ENCODE measurements at regions not wholly inside any gene's neighbourhood (a gene's known extent, or its start where the extent isn't known, plus 50 kb on each side); places are given as distances from the start of the nearest gene placed in this dataset.

GRCh38 chr2:117738991-117739839 is 75.3 kb upstream of the DDX18 start:
- no peak overlapping the region for H3K4me3 ChIP-seq (ENCODE audit: low read length)
- H3K27me3 ChIP-seq (ENCODE audit: low read depth, low read length) = no peaks in the 10 kb centered on the region
- peaks cover 13% of the 10 kb centered on the region for H3K4me1 ChIP-seq (ENCODE audit: low read length)
- no peaks in the 10 kb centered on the region for H3K36me3 ChIP-seq (replicated peaks; ENCODE audit: low read depth, low read length)
- no peak overlapping the region for H3K9ac ChIP-seq (ENCODE audit: low read length)
- no peak overlapping the region for H2AFZ ChIP-seq (ENCODE audit: low read depth, low read length)
- H4K20me1 ChIP-seq (ENCODE audit: insufficient read depth, low read length) = no peaks in the 10 kb centered on the region
- H3K27ac ChIP-seq (ENCODE audit: low read length) = peak overlapping the region; percentile 40
- TF ChIP-seq, protein P1, sequence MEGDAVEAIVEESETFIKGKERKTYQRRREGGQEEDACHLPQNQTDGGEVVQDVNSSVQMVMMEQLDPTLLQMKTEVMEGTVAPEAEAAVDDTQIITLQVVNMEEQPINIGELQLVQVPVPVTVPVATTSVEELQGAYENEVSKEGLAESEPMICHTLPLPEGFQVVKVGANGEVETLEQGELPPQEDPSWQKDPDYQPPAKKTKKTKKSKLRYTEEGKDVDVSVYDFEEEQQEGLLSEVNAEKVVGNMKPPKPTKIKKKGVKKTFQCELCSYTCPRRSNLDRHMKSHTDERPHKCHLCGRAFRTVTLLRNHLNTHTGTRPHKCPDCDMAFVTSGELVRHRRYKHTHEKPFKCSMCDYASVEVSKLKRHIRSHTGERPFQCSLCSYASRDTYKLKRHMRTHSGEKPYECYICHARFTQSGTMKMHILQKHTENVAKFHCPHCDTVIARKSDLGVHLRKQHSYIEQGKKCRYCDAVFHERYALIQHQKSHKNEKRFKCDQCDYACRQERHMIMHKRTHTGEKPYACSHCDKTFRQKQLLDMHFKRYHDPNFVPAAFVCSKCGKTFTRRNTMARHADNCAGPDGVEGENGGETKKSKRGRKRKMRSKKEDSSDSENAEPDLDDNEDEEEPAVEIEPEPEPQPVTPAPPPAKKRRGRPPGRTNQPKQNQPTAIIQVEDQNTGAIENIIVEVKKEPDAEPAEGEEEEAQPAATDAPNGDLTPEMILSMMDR (IDR thresholded peaks at IDR 0.05; ENCODE audit: low read depth, low read length) = no peak
- TF ChIP-seq EZH2phosphoT487 (IDR thresholded peaks at IDR 0.05; ENCODE audit: low read depth) = no peak
- H3K79me2 ChIP-seq (ENCODE audit: low read length) = no peaks in the 10 kb centered on the region
- H3K9me3 ChIP-seq (ENCODE audit: insufficient read depth, low read length) = no peaks in the 10 kb centered on the region
- peak overlapping the region; percentile 42 for H3K4me2 ChIP-seq (ENCODE audit: low read length)

DNA sequence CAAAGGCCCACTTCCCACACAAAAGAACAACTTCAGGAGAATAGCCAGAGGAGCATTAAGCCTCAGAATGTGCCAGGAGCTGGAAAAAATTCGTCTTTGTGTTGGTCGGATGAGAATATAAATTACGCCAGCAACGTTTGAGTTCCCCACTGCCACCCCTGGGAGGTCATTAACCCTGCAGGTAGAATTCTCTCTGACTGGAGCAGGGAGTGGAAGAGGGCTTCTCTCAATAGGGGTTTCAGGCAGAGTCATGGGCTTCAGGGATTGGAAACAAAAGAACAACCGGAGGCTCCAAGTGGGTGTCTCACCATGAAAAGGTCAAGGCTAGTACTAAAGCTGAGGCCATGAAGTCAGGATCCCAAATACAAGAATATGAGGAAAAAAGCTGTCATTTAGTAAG is 69.0 kb upstream of the DDX18 start:
- H3K9ac ChIP-seq (ENCODE audit: low read length) = no peak overlapping the region
- no peaks in the 10 kb centered on the region for H3K9me3 ChIP-seq (ENCODE audit: insufficient read depth, low read length)
- no peak overlapping the region for H3K27ac ChIP-seq (ENCODE audit: low read length)
- no peaks in the 10 kb centered on the region for H3K79me2 ChIP-seq (ENCODE audit: low read length)
- H3K27me3 ChIP-seq (ENCODE audit: low read depth, low read length) = 0 out of 2 replicates have a peak, but pooled peaks cover 5% of the 10 kb centered on the region
- H3K4me1 ChIP-seq (ENCODE audit: low read length) = no peaks in the 10 kb centered on the region; the same call in 1 of the 2 replicates
- TF ChIP-seq EZH2phosphoT487 (IDR thresholded peaks at IDR 0.05; ENCODE audit: low read depth) = no peak
- no peak overlapping the region for H3K4me3 ChIP-seq (ENCODE audit: low read length)
- H2AFZ ChIP-seq (ENCODE audit: low read depth, low read length) = no peak overlapping the region
- H4K20me1 ChIP-seq (ENCODE audit: insufficient read depth, low read length) = no peaks in the 10 kb centered on the region
- H3K36me3 ChIP-seq (replicated peaks; ENCODE audit: low read depth, low read length) = no peaks in the 10 kb centered on the region
- H3K4me2 ChIP-seq (ENCODE audit: low read length) = no peak overlapping the region

DNA sequence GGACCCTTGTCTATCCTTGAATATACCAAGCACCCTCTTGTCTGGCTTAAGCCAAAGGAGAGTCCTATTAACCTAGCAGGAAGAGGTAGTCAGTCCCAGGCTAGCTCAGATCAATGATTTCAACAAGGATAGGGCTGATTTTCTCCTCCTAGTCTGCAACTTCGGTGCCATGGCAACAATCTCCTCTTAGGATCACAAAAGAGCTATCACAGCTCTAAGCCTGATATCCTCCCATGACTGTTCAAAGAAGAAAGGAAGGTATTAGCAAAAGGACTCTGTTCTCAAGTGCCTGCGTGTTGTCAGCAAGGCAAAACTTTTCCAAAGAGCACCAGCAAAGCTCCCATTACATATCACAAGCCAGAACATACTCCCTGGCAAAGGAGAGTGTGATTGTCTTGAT is 58.7 kb upstream of the DDX18 start:
- Histone ChIP-seq H3K4me2 (ENCODE audit: low read length) (no peak overlapping the region), H3K4me1 (ENCODE audit: low read length) (no peaks in the 10 kb centered on the region), H3K4me3 (ENCODE audit: low read length) (no peak overlapping the region), H3K27ac (ENCODE audit: low read length) (no peak overlapping the region), H3K9ac (ENCODE audit: low read length) (no peak overlapping the region), H2AFZ (ENCODE audit: low read depth, low read length) (no peak overlapping the region), H3K36me3 (replicated peaks; ENCODE audit: low read depth, low read length) (no peaks in the 10 kb centered on the region), H3K27me3 (ENCODE audit: low read depth, low read length) (no peaks in the 10 kb centered on the region), H3K9me3 (ENCODE audit: insufficient read depth, low read length) (no peaks in the 10 kb centered on the region), H4K20me1 (ENCODE audit: insufficient read depth, low read length) (no peaks in the 10 kb centered on the region), H3K79me2 (ENCODE audit: low read length) (no peaks in the 10 kb centered on the region)
- TF ChIP-seq, protein P1 (IDR thresholded peaks at IDR 0.05; ENCODE audit: low read depth, low read length) = no peak
- no peak for TF ChIP-seq EZH2phosphoT487 (IDR thresholded peaks at IDR 0.05; ENCODE audit: low read depth)

DNA sequence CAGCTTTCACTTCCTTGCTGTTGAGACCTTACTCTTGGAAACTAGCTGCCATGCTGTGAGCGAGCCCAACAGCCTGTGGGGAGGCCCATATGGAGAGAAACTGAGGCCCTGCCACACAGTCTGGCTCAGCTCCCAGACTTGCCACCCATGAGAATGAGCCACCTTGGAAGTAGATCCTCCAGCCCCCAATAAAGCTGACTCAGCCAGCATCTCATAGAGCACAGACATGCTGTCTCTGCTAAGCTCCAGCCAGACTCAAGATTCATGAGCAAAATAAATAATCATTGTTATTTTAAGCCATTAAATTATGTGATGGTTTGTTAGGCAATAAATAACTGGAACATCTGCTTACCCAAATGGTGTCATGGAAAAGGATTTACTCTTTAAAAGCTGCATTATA is 53.6 kb upstream of the DDX18 start:
- no peak overlapping the region for H3K4me3 ChIP-seq (ENCODE audit: low read length)
- H3K79me2 ChIP-seq (ENCODE audit: low read length) = no peaks in the 10 kb centered on the region
- H3K4me2 ChIP-seq (ENCODE audit: low read length) = no peak overlapping the region
- no peaks in the 10 kb centered on the region for H3K4me1 ChIP-seq (ENCODE audit: low read length)
- H4K20me1 ChIP-seq (ENCODE audit: insufficient read depth, low read length) = no peaks in the 10 kb centered on the region
- TF ChIP-seq EZH2phosphoT487 (IDR thresholded peaks at IDR 0.05; ENCODE audit: low read depth) = no peak
- TF ChIP-seq, protein P1 (IDR thresholded peaks at IDR 0.05; ENCODE audit: low read depth, low read length) = no peak
- H3K27me3 ChIP-seq (ENCODE audit: low read depth, low read length) = no peaks in the 10 kb centered on the region
- H3K9me3 ChIP-seq (ENCODE audit: insufficient read depth, low read length) = no peaks in the 10 kb centered on the region
- no peak overlapping the region for H2AFZ ChIP-seq (ENCODE audit: low read depth, low read length)
- H3K27ac ChIP-seq (ENCODE audit: low read length) = no peak overlapping the region
- no peaks in the 10 kb centered on the region for H3K36me3 ChIP-seq (replicated peaks; ENCODE audit: low read depth, low read length)
- no peak overlapping the region for H3K9ac ChIP-seq (ENCODE audit: low read length)

Data from OCI-LY3 (cell line).